Stimulated activated effector memory CD8-positive, alpha-beta T cell treated with anti-CD3 and anti-CD28 coated beads, Interleukin-12 subunit alpha, Interleukin-12 subunit beta, amount 100 ng/mL, for 72 hours (primary cell): ENCODE measurements at regions not wholly inside any gene's neighbourhood (a gene's known extent, or its start where the extent isn't known, plus 50 kb on each side); places are given as distances from the start of the nearest gene placed in this dataset.

Experiments used
- ATAC-seq: fragments of 150-1000 bp; cut with Tn5 transposase; 2 replicates; pipeline ENCODE4 v1.10.0; 2021
- DNase-seq, 2 donors: peaks; one replicate each; pipeline ENCODE4 v3.0.0; 2021 to 2022; ENCODE audit warnings: low spot score in 2 of 2
- H3K27ac Mint-ChIP-seq: one replicate; pipeline ENCODE4 v1.8.0; 2022; ENCODE audit warnings: mild to moderate bottlenecking, mixed read lengths
- H3K36me3 Mint-ChIP-seq: one replicate; pipeline ENCODE4 v1.8.0; 2022; ENCODE audit warnings: mild to moderate bottlenecking, mixed read lengths
- H3K4me1 Mint-ChIP-seq: one replicate; pipeline ENCODE4 v1.8.0; 2022; ENCODE audit warnings: mixed read lengths
- H3K4me3 Mint-ChIP-seq: one replicate; pipeline ENCODE4 v1.8.0; 2022; ENCODE audit warnings: mild to moderate bottlenecking, mixed read lengths
- H3K9me3 Mint-ChIP-seq: one replicate; pipeline ENCODE4 v1.8.0; 2022; ENCODE audit warnings: mixed read lengths

GRCh38 chr18:8458546-8459215 is 150.6 kb upstream of the RAB12 start:
- Mint-ChIP-seq H3K9me3 (no peaks in the 10 kb centered on the region), H3K4me1 (no peaks in the 10 kb centered on the region), H3K27ac (no peak overlapping the region), H3K4me3 (no peak overlapping the region), H3K36me3 (no peaks in the 10 kb centered on the region)
- peak; percentile 24 for ATAC-seq
- no peak for DNase-seq

DNA sequence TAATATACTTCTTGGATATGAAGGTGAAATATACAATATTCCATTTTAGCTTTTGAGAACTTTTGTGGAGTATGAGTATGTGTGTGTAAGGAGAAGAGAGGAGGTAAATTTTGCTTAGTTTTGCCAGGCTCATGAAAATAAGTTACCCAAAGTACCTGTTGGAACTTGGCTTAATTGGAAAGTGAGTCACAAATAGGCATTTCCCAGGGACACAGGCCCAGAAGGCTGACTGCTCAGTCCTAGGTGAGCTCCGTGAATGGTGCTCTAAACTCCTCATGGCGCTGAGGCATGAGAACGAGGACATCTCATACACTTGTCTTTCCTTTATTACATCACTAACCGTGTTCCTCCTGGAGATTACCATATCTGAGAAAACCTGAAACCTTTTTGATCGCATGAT is 148.5 kb upstream of the RAB12 start:
- Mint-ChIP-seq H3K36me3 (no peaks in the 10 kb centered on the region), H3K27ac (no peak overlapping the region), H3K4me3 (no peak overlapping the region), H3K4me1 (no peaks in the 10 kb centered on the region), H3K9me3 (peaks cover 3% of the 10 kb centered on the region)
- DNase-seq (no peak), ATAC-seq (no peak)

DNA sequence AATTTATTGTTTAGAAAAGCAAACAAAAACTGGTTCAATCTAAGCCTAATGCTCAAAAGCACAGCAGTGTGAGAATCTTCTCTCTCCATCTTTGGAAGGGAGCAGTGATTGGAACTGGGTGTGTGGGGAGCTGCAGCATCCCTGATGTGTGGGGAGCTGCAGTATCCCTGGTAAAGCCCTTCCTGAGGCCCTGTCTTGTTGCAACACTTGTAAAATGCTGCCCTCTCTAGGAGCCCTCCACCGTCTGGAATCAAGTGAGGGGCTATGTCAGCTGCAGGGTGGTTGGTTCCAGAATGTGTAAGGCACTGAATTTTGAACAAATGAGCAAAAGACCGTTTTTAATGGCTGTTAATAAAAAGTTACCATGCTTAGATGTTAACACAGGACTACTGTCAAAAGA is 147.7 kb upstream of the RAB12 start:
- DNase-seq, result no peak
- no peaks in the 10 kb centered on the region for H3K4me1 Mint-ChIP-seq
- H3K36me3 Mint-ChIP-seq, result no peaks in the 10 kb centered on the region
- H3K4me3 Mint-ChIP-seq, result no peak overlapping the region
- H3K27ac Mint-ChIP-seq, result no peak overlapping the region
- ATAC-seq, result no peak
- H3K9me3 Mint-ChIP-seq, result peaks cover 3% of the 10 kb centered on the region

GRCh38 chr18:8462651-8463185 is 146.5 kb upstream of the RAB12 start:
- no peak overlapping the region for H3K4me3 Mint-ChIP-seq
- DNase-seq (no peak), ATAC-seq (no peak)
- H3K4me1 Mint-ChIP-seq, result no peaks in the 10 kb centered on the region
- H3K27ac Mint-ChIP-seq, result no peak overlapping the region
- H3K36me3 Mint-ChIP-seq, result no peaks in the 10 kb centered on the region
- peaks cover 3% of the 10 kb centered on the region for H3K9me3 Mint-ChIP-seq

- Mint-ChIP-seq H3K4me1 (no peaks in the 10 kb centered on the region), H3K4me3 (no peak overlapping the region)
Observed at GRCh38 chr18:8463791-8464190, 145.4 kb upstream of the RAB12 start.

DNA sequence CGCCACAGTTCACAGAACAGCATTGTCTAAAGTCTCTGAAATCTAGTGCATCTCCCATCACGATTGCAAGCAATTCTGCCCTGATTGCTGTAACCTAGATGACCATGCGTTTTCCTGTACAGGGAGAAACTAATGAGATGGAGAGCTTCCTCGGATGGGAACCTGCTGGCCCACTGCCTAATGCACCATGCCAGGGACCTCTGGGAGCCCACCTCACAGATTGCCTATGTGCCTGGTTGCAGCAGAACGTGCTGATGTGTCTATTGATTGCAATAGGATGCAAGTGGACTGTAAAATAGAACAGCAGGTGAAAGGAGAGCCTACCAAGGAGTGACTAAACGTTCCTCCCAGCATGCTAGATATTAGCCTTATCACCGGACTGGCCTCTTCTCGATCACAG is 141.0 kb upstream of the RAB12 start:
- no peak for ATAC-seq
- Mint-ChIP-seq H3K36me3 (no peaks in the 10 kb centered on the region), H3K9me3 (peaks cover 3% of the 10 kb centered on the region), H3K27ac (no peak overlapping the region), H3K4me3 (no peak overlapping the region), H3K4me1 (no peaks in the 10 kb centered on the region)
- DNase-seq, result no peak

More at GRCh38 chr18:8463791-8464190, 145.4 kb upstream of the RAB12 start:
- DNase-seq (no peak), ATAC-seq (no peak)
- no peak overlapping the region for H3K27ac Mint-ChIP-seq
- H3K36me3 Mint-ChIP-seq, result no peaks in the 10 kb centered on the region
- peaks cover 3% of the 10 kb centered on the region for H3K9me3 Mint-ChIP-seq

DNA sequence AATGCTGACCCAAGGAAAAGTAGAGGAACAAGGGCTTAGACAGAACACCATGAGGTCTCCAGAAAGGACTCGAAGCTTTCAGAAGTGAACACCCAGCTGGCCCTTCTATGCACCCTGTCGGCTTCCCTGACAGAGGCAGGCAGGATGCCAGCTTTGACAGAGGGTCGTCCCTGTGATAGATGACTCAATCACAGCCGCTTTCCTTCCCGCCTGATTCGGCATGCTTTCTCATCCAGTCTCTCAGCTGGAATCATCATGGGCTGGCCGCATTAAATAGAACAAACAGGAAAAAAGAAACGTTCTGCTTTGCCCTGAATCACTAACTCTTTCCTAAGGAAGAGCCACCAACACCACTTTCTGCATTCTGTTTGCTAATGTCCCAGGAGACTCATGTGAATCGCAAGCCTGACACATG is 140.3 kb upstream of the RAB12 start:
- Mint-ChIP-seq H3K9me3 (peaks cover 3% of the 10 kb centered on the region), H3K4me3 (no peak overlapping the region), H3K4me1 (no peaks in the 10 kb centered on the region), H3K27ac (no peak overlapping the region), H3K36me3 (no peaks in the 10 kb centered on the region)
- no peak for DNase-seq
- ATAC-seq, result no peak

DNA sequence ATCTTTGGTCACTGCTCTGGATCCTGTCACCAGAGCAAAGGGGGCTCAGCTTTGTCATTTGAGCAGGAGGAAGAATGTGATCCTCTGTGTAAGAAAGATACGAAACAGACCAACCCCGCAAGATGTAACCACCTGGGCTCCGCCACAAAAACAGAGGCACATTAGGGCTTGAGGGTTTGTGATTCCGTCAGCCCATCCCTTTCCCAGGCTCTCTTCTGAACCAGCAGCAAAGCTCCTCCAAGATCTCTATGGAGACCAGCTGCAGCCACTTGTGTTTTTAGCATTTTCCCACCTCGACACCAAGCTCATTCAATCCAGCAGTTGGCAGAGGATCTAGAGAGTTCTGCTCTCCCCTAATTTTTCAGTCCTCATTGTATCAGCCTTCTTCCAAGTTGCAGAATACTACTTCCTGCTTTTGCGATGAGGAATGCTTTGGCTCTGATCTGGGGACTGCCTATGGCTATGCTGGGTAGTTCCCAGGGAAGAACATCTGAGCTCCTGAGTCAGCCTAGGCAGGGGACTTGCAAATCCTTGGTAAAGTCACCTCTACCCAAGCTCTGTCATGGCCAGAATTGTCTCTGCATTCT is 139.6 kb upstream of the RAB12 start:
- DNase-seq, result no peak
- Mint-ChIP-seq H3K27ac (no peak overlapping the region), H3K36me3 (no peaks in the 10 kb centered on the region), H3K4me3 (no peak overlapping the region), H3K4me1 (no peaks in the 10 kb centered on the region), H3K9me3 (peaks cover 3% of the 10 kb centered on the region)
- no peak for ATAC-seq

DNA sequence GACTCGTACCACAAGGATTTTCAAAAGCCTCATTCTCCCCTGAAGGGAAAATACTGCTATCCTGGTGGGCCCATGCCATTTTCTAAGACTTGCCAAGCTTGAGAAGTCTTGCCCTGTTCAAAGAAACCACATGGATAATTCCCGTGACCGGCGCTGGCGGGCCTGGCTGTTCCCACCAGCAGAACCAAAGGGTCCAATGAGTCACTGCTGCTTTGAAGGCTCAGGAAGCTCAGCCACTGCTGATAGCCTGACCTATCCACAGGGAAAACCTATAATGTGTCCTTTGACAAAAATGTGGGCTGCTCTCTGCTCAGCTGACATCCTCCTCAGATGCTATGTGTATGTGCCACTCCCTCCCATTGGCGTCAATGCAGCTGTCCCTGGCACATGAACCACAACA is 137.9 kb upstream of the RAB12 start:
- Mint-ChIP-seq H3K9me3 (no peaks in the 10 kb centered on the region), H3K36me3 (no peaks in the 10 kb centered on the region), H3K27ac (no peak overlapping the region), H3K4me3 (no peak overlapping the region), H3K4me1 (no peaks in the 10 kb centered on the region)
- DNase-seq, result no peak
- ATAC-seq, result no peak

GRCh38 chr18:8474661-8475060 is 134.6 kb upstream of the RAB12 start:
- Mint-ChIP-seq H3K4me3 (no peak overlapping the region), H3K36me3 (no peaks in the 10 kb centered on the region), H3K27ac (no peak overlapping the region), H3K4me1 (peaks cover 6% of the 10 kb centered on the region), H3K9me3 (no peaks in the 10 kb centered on the region)
- DNase-seq (no peak), ATAC-seq (no peak)

DNA sequence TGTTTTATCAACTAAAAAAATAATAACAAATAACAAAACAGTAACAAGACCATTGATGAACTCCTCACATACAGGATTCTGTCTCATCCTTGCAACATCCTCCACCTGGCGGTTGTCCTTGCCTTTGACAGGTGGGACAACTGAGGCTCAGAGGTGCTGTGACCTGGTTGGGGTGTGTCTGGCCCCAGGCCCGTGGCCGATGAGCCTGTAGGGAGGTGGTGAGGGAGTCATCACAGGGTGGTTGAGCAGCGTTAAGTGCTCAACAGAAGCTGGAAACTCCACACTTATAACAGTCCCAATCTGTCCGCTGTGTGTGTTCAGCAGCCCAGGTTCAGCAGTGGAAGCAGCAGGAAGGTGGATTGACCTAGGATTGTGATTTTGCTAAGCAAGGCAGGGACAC is 131.6 kb upstream of the RAB12 start:
- DNase-seq (no peak), ATAC-seq (no peak)
- Mint-ChIP-seq H3K9me3 (no peaks in the 10 kb centered on the region), H3K4me1 (peaks cover 6% of the 10 kb centered on the region), H3K36me3 (no peaks in the 10 kb centered on the region), H3K27ac (peak overlapping the region; percentile 27), H3K4me3 (no peak overlapping the region)

- H3K27ac Mint-ChIP-seq, result peak overlapping the region; percentile 27
- ATAC-seq, result peak; percentile 66
Observed at GRCh38 chr18:8478166-8478967, 130.9 kb upstream of the RAB12 start.

GRCh38 chr18:8478968-8479370 is 130.3 kb upstream of the RAB12 start:
- ATAC-seq (no peak), DNase-seq (no peak)
- no peak overlapping the region for H3K27ac Mint-ChIP-seq
- H3K4me1 Mint-ChIP-seq, result peaks cover 6% of the 10 kb centered on the region
- no peaks in the 10 kb centered on the region for H3K9me3 Mint-ChIP-seq
- H3K4me3 Mint-ChIP-seq, result no peak overlapping the region
- no peaks in the 10 kb centered on the region for H3K36me3 Mint-ChIP-seq

More at GRCh38 chr18:8478166-8478967, 130.9 kb upstream of the RAB12 start:
- H3K4me3 Mint-ChIP-seq, result no peak overlapping the region
- DNase-seq, result peak; percentile 24 to 80
- no peaks in the 10 kb centered on the region for H3K9me3 Mint-ChIP-seq
- H3K4me1 Mint-ChIP-seq, result peaks cover 6% of the 10 kb centered on the region
- no peaks in the 10 kb centered on the region for H3K36me3 Mint-ChIP-seq

- no peaks in the 10 kb centered on the region for H3K36me3 Mint-ChIP-seq
- no peak overlapping the region for H3K4me3 Mint-ChIP-seq
- peaks cover 6% of the 10 kb centered on the region for H3K4me1 Mint-ChIP-seq
- DNase-seq (no peak), ATAC-seq (no peak)
- no peaks in the 10 kb centered on the region for H3K9me3 Mint-ChIP-seq
- no peak overlapping the region for H3K27ac Mint-ChIP-seq
Observed at GRCh38 chr18:8479789-8480188, 129.4 kb upstream of the RAB12 start.

DNA sequence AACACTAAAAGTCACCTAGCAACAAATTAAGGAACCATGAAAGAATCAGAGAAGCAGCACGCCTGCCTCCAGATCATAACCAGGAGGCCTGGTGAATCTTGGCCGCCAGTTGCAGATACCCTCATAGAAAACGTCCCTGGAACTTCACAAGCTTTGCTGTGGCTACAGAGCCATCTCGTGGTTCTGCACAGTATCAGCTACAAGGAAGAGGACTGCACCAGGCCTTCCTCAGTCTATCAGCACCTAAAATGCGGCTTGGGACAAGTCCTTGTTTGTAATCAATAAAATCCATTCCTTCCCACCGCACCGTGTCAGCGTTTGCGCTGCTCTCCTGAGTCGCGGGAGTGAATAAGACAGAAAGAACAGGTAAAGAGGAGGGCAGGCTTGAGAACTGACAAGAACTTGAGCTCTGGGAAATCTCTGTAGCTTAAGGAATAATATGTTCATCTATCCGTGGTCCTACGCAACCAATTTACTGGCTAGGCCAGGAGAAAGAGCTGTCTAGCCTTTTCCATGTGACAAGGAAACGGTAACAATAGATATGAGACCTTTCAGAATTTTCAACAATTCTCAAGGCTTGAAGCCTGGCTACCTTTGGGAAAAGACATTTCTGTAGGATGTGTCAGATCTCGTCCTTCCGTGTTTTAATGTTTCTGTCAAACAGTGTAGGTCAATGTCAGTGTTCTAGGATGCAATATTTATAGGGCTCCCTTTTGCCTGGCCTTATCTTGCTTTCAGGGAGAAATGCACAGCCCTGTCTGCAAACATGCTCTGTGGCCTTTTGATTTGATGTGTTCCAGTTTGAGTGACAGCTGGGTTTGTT is 128.5 kb upstream of the RAB12 start:
- Mint-ChIP-seq H3K4me3 (no peak overlapping the region), H3K27ac (no peak overlapping the region), H3K4me1 (peaks cover 6% of the 10 kb centered on the region), H3K36me3 (no peaks in the 10 kb centered on the region), H3K9me3 (no peaks in the 10 kb centered on the region)
- DNase-seq (no peak), ATAC-seq (no peak)
